Activated naive CD4-positive, alpha-beta T cell treated with anti-CD3 and anti-CD28 coated beads for 36 hours (primary cell): ENCODE measurements at regions not wholly inside any gene's neighbourhood (a gene's known extent, or its start where the extent isn't known, plus 50 kb on each side); places are given as distances from the start of the nearest gene placed in this dataset.

ENCODE experiments used
- CTCF ChIA-PET: fragments of 350-600 bp; sonication (Branson Sonifier 250); formaldehyde crosslinking; loops from one replicate; lab custom pipeline; 2021; ENCODE audit warnings: antibody characterized with exemption; lab: Charles Lee
- DNase-seq: peaks from one replicate; pipeline ENCODE4 v3.0.0-alpha.2; 2020
- H3K27ac Mint-ChIP-seq: one replicate; pipeline ENCODE4 v1.8.0; 2021; ENCODE audit warnings: mild to moderate bottlenecking, mixed read lengths
- H3K27me3 Mint-ChIP-seq: one replicate; pipeline ENCODE4 v1.8.0; 2021; ENCODE audit warnings: low read depth, mixed read lengths
- H3K36me3 Mint-ChIP-seq: one replicate; pipeline ENCODE4 v1.8.0; 2021; ENCODE audit warnings: low read depth, mixed read lengths
- H3K4me1 Mint-ChIP-seq: one replicate; pipeline ENCODE4 v1.8.0; 2021; ENCODE audit warnings: low read depth, mixed read lengths
- H3K4me3 Mint-ChIP-seq: one replicate; pipeline ENCODE4 v1.8.0; 2021; ENCODE audit warnings: mild to moderate bottlenecking, moderate library complexity, mixed read lengths
- H3K9me3 Mint-ChIP-seq: one replicate; pipeline ENCODE4 v1.8.0; 2021; ENCODE audit warnings: mixed read lengths
- intact Hi-C: fragments of 100-400 bp; cut with micrococcal nuclease; formaldehyde crosslinking; loops from one replicate; pipeline ENCODE4 v1.15.1; 2023

- CTCF ChIA-PET = no interaction called here
These were observed 88.7 kb downstream of the AIPL1 start for GRCh38 chr17:6346156-6346786.

GRCh38 chr17:6343736-6344135, 91.2 kb downstream of the AIPL1 start:
- no peaks in the 10 kb centered on the region for H3K9me3 Mint-ChIP-seq
- no peak for DNase-seq
- intact Hi-C loops = no loop called here
- CTCF ChIA-PET = no interaction called here
- H3K27me3 Mint-ChIP-seq = peaks cover 11% of the 10 kb centered on the region
- H3K4me3 Mint-ChIP-seq = no peak overlapping the region
- no peaks in the 10 kb centered on the region for H3K4me1 Mint-ChIP-seq
- no peaks in the 10 kb centered on the region for H3K36me3 Mint-ChIP-seq
- no peak overlapping the region for H3K27ac Mint-ChIP-seq

More at GRCh38 chr17:6346156-6346786, 88.7 kb downstream of the AIPL1 start:
- intact Hi-C loops = no loop called here
- DNase-seq = no peak
- Mint-ChIP-seq H3K36me3 (no peaks in the 10 kb centered on the region), H3K27ac (no peak overlapping the region), H3K27me3 (peaks cover 19% of the 10 kb centered on the region), H3K9me3 (no peaks in the 10 kb centered on the region), H3K4me1 (no peaks in the 10 kb centered on the region), H3K4me3 (no peak overlapping the region)

- H3K4me1 Mint-ChIP-seq = no peaks in the 10 kb centered on the region
- H3K36me3 Mint-ChIP-seq = no peaks in the 10 kb centered on the region
- no peak overlapping the region for H3K27ac Mint-ChIP-seq
- intact Hi-C loops = no loop called here
- H3K4me3 Mint-ChIP-seq = no peak overlapping the region
- CTCF ChIA-PET = no interaction called here
- H3K27me3 Mint-ChIP-seq = peaks cover 9% of the 10 kb centered on the region
- no peak for DNase-seq
- H3K9me3 Mint-ChIP-seq = no peaks in the 10 kb centered on the region
These were observed 91.7 kb downstream of the AIPL1 start for GRCh38 chr17:6343191-6343590.

- intact Hi-C loops = no loop called here
- Mint-ChIP-seq H3K27me3 (peaks cover 6% of the 10 kb centered on the region), H3K9me3 (no peaks in the 10 kb centered on the region), H3K4me3 (no peak overlapping the region), H3K36me3 (no peaks in the 10 kb centered on the region), H3K4me1 (no peaks in the 10 kb centered on the region), H3K27ac (no peak overlapping the region)
- DNase-seq = no peak
- CTCF ChIA-PET = interaction anchor here (0.8 kb wide), 1 partner anchor 73 kb away, joined by 4 read pairs; no protein-coding TSS in a partner anchor
These were observed 94.2 kb downstream of the AIPL1 start for GRCh38 chr17:6340708-6341107.

GRCh38 chr17:6334386-6334785, 100.5 kb downstream of the AIPL1 start:
- H3K27me3 Mint-ChIP-seq = peaks cover 5% of the 10 kb centered on the region
- H3K4me3 Mint-ChIP-seq = no peak overlapping the region
- no peak for DNase-seq
- CTCF ChIA-PET = no interaction called here
- no peaks in the 10 kb centered on the region for H3K36me3 Mint-ChIP-seq
- intact Hi-C loops = no loop called here
- no peaks in the 10 kb centered on the region for H3K4me1 Mint-ChIP-seq
- H3K9me3 Mint-ChIP-seq = no peaks in the 10 kb centered on the region
- H3K27ac Mint-ChIP-seq = no peak overlapping the region

GRCh38 chr17:6330936-6331335, 104.0 kb downstream of the AIPL1 start:
- Mint-ChIP-seq H3K4me1 (no peaks in the 10 kb centered on the region), H3K4me3 (no peak overlapping the region), H3K27me3 (peaks cover 29% of the 10 kb centered on the region), H3K27ac (no peak overlapping the region), H3K9me3 (no peaks in the 10 kb centered on the region), H3K36me3 (no peaks in the 10 kb centered on the region)
- CTCF ChIA-PET = no interaction called here
- no peak for DNase-seq
- intact Hi-C loops = no loop called here

GRCh38 chr17:6328279-6328678, 106.6 kb downstream of the AIPL1 start:
- no peaks in the 10 kb centered on the region for H3K9me3 Mint-ChIP-seq
- intact Hi-C loops = no loop called here
- CTCF ChIA-PET = no interaction called here
- no peaks in the 10 kb centered on the region for H3K4me1 Mint-ChIP-seq
- no peaks in the 10 kb centered on the region for H3K36me3 Mint-ChIP-seq
- no peak for DNase-seq
- H3K27me3 Mint-ChIP-seq = peaks cover 29% of the 10 kb centered on the region
- H3K4me3 Mint-ChIP-seq = no peak overlapping the region
- no peak overlapping the region for H3K27ac Mint-ChIP-seq

- Mint-ChIP-seq H3K27ac (no peak overlapping the region), H3K27me3 (peaks cover 29% of the 10 kb centered on the region), H3K36me3 (no peaks in the 10 kb centered on the region), H3K4me1 (no peaks in the 10 kb centered on the region), H3K4me3 (no peak overlapping the region), H3K9me3 (no peaks in the 10 kb centered on the region)
- CTCF ChIA-PET = no interaction called here
- no peak for DNase-seq
- intact Hi-C loops = no loop called here
These were observed 107.9 kb downstream of the AIPL1 start for GRCh38 chr17:6327007-6327406.

- H3K4me1 Mint-ChIP-seq = no peaks in the 10 kb centered on the region
- peaks cover 29% of the 10 kb centered on the region for H3K27me3 Mint-ChIP-seq
- no peaks in the 10 kb centered on the region for H3K36me3 Mint-ChIP-seq
- no peak overlapping the region for H3K4me3 Mint-ChIP-seq
- intact Hi-C loops = no loop called here
- DNase-seq = no peak
- no peak overlapping the region for H3K27ac Mint-ChIP-seq
- no peaks in the 10 kb centered on the region for H3K9me3 Mint-ChIP-seq
- CTCF ChIA-PET = interaction anchor here (0.6 kb wide), 1 partner anchor 25 kb away, joined by 3 read pairs; no protein-coding TSS in a partner anchor
These were observed 108.4 kb downstream of the AIPL1 start for GRCh38 chr17:6326483-6326882.

GRCh38 chr17:6325741-6326140, 109.2 kb downstream of the AIPL1 start:
- H3K4me3 Mint-ChIP-seq = no peak overlapping the region
- CTCF ChIA-PET = interaction anchor here (0.6 to 0.7 kb wide), 2 partner anchors 24 to 301 kb away, joined by 3 to 5 read pairs; no protein-coding TSS in a partner anchor
- no peak overlapping the region for H3K27ac Mint-ChIP-seq
- no peaks in the 10 kb centered on the region for H3K4me1 Mint-ChIP-seq
- no peaks in the 10 kb centered on the region for H3K9me3 Mint-ChIP-seq
- intact Hi-C loops = no loop called here
- H3K36me3 Mint-ChIP-seq = no peaks in the 10 kb centered on the region
- DNase-seq = no peak
- H3K27me3 Mint-ChIP-seq = peaks cover 29% of the 10 kb centered on the region

GRCh38 chr17:6325051-6325450, 109.9 kb downstream of the AIPL1 start:
- no peak for DNase-seq
- Mint-ChIP-seq H3K27me3 (peaks cover 29% of the 10 kb centered on the region), H3K4me1 (no peaks in the 10 kb centered on the region), H3K9me3 (no peaks in the 10 kb centered on the region), H3K4me3 (no peak overlapping the region), H3K36me3 (no peaks in the 10 kb centered on the region), H3K27ac (no peak overlapping the region)
- CTCF ChIA-PET = interaction anchor here (0.7 kb wide), 1 partner anchor 302 kb away, joined by 5 read pairs; no protein-coding TSS in a partner anchor
- intact Hi-C loops = no loop called here

- Mint-ChIP-seq H3K27ac (no peak overlapping the region), H3K27me3 (peaks cover 24% of the 10 kb centered on the region), H3K36me3 (no peaks in the 10 kb centered on the region), H3K9me3 (no peaks in the 10 kb centered on the region), H3K4me1 (no peaks in the 10 kb centered on the region), H3K4me3 (no peak overlapping the region)
- CTCF ChIA-PET = no interaction called here
- intact Hi-C loops = no loop called here
- no peak for DNase-seq
These were observed 111.1 kb downstream of the AIPL1 start for GRCh38 chr17:6323626-6324356.

GRCh38 chr17:6322316-6322715, 112.6 kb downstream of the AIPL1 start:
- no peaks in the 10 kb centered on the region for H3K36me3 Mint-ChIP-seq
- H3K4me1 Mint-ChIP-seq = no peaks in the 10 kb centered on the region
- no peak for DNase-seq
- H3K4me3 Mint-ChIP-seq = no peak overlapping the region
- peaks cover 15% of the 10 kb centered on the region for H3K27me3 Mint-ChIP-seq
- CTCF ChIA-PET = no interaction called here
- intact Hi-C loops = no loop called here
- no peak overlapping the region for H3K27ac Mint-ChIP-seq
- H3K9me3 Mint-ChIP-seq = no peaks in the 10 kb centered on the region
